Gastroesophageal sphincter (tissue), 4 donors: ENCODE measurements at regions not wholly inside any gene's neighbourhood (a gene's known extent, or its start where the extent isn't known, plus 50 kb on each side); places are given as distances from the start of the nearest gene placed in this dataset.

Experiments
- ATAC-seq: fragments of 150-250 bp; one replicate; pipeline ENCODE4 v1.9.1; 2016; ENCODE audit warnings: mild to moderate bottlenecking, moderate library complexity
- H3K27ac ChIP-seq, 4 donors: fragments of 200-600 bp; sonication (generic) in 3 of 4; 1 replicate in 3 of 4; 2 replicates in 1 of 4; pipeline ENCODE4 v1.5.1; 2016 to 2019
- H3K27me3 ChIP-seq: fragments of 200-600 bp; sonication (generic); one replicate; pipeline ENCODE4 v1.5.1; 2019
- H3K36me3 ChIP-seq, 2 donors: fragments of 200-600 bp; sonication (generic); one replicate each; pipeline ENCODE4 v1.5.1; 2019; ENCODE audit warnings: control low read depth in 1 of 2
- H3K4me1 ChIP-seq, 3 donors: fragments of 200-600 bp; sonication (generic); 1 replicate in 2 of 3; 2 replicates in 1 of 3; pipeline ENCODE4 v1.5.1; 2016 to 2019; ENCODE audit warnings: control low read depth in 2 of 3
- H3K4me3 ChIP-seq, 2 donors: fragments of 200-600 bp; sonication (generic); one replicate each; pipeline ENCODE4 v1.5.1; 2019; ENCODE audit warnings: mild to moderate bottlenecking in 1 of 2, moderate library complexity in 1 of 2
- H3K9me3 ChIP-seq, 3 donors: fragments of 200-600 bp; sonication (generic); one replicate each; pipeline ENCODE4 v1.5.1; 2017 to 2019; ENCODE audit warnings: control low read depth in 2 of 3
- CTCF ChIP-seq, 4 experiments: fragments of 200-600 bp in 2 of 4; fragments of 450-650 bp in 2 of 4; sonication (generic) in 1 of 4; IDR thresholded peaks; one replicate each; pipeline ENCODE4 v1.5.1; 2017 to 2019; ENCODE audit warnings: antibody characterized with exemption in 4 of 4, mild to moderate bottlenecking in 2 of 4, moderate library complexity in 2 of 4
- EP300 ChIP-seq: sonication (generic); formaldehyde crosslinking; IDR thresholded peaks from one replicate; pipeline ENCODE4 v1.6.1; 2017; ENCODE audit warnings: antibody characterized with exemption, mild to moderate bottlenecking
- POLR2A ChIP-seq, 2 donors: fragments of 450-650 bp; IDR thresholded peaks; one replicate each; pipeline ENCODE4 v1.6.1; 2017; ENCODE audit warnings: antibody characterized with exemption in 2 of 2, mild to moderate bottlenecking in 2 of 2, moderate library complexity in 1 of 2
- POLR2AphosphoS5 ChIP-seq: sonication (generic); formaldehyde crosslinking; IDR thresholded peaks from one replicate; pipeline ENCODE4 v1.6.1; 2017; ENCODE audit warnings: antibody characterized with exemption
- WGBS, 2 donors: methylation state at CpG; one replicate each; pipeline ENCODE4 v1.1.5; 2018; ENCODE audit warnings: low coverage in 1 of 2; 5-methylcytosine and 5-hydroxymethylcytosine counted together

GRCh38 chr2:3132466-3132865 is 245.2 kb downstream of the EIPR1 start:
- WGBS, 2 donors = 60 to 70% methylated on average over 2 to 5 of the region's 10 CpGs
- H3K36me3 ChIP-seq = no peaks in the 10 kb centered on the region
- H3K4me1 ChIP-seq = no peaks in the 10 kb centered on the region
- H3K4me3 ChIP-seq = no peak overlapping the region
- no peak for ATAC-seq
- peaks cover 0 to 12% (median 0%) of the 10 kb centered on the region in 3 donors for H3K9me3 ChIP-seq
- no peak for TF ChIP-seq POLR2A (IDR thresholded peaks at IDR 0.05)
- TF ChIP-seq POLR2AphosphoS5 = no peak
- no peak for TF ChIP-seq EP300
- no peak for TF ChIP-seq CTCF (IDR thresholded peaks at IDR 0.05)
- H3K27ac ChIP-seq = no peak overlapping the region
- H3K27me3 ChIP-seq = peaks cover 30% of the 10 kb centered on the region

DNA sequence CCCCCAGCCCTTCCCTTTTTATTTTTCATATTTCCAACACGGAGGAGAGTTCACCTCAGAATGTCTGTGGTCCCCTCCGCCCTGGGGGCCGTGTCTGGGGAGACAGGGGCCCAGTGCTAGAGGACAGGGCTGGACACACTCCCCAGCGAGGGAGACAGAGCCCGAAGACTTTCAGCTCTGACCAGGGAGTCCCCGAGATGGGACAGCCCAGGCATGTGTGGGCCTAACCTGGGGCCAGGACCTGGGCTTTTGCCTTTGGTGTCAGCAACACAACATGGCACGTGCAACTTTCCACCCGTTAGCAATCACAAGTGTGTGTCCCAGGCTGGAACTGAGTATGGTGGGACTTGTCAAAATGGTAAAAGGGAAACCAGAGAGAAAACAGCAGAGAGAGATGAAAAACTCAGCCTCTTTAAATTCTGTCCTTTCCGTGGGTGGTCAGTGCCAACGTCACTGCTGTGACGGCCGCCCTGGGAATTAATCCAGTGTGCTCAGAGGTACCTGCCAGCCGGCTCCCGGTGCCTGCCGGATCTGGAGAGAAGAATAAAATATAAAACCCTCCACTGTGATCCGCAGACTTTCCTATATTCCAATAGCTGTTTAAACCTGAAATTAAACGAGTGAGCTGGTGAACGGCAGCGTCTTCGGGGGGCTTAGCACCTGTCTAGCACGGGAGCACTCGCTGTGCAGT is 245.8 kb downstream of the EIPR1 start:
- peaks cover 0 to 12% (median 0%) of the 10 kb centered on the region in 3 donors for H3K9me3 ChIP-seq
- H3K27me3 ChIP-seq = peaks cover 30% of the 10 kb centered on the region
- H3K4me1 ChIP-seq = no peaks in the 10 kb centered on the region
- H3K27ac ChIP-seq = no peak overlapping the region
- ATAC-seq = no peak
- no peak for TF ChIP-seq CTCF (IDR thresholded peaks at IDR 0.05)
- no peak for TF ChIP-seq EP300
- TF ChIP-seq POLR2A (IDR thresholded peaks at IDR 0.05) = no peak
- TF ChIP-seq POLR2AphosphoS5 = no peak
- no peaks in the 10 kb centered on the region for H3K36me3 ChIP-seq
- H3K4me3 ChIP-seq = no peak overlapping the region
- WGBS, 2 donors = 38 to 50% methylated on average over 12 to 16 of the region's 22 CpGs

GRCh38 chr2:3130889-3131635 is 246.6 kb downstream of the EIPR1 start:
- Histone ChIP-seq H3K4me3 (no peak overlapping the region), H3K27me3 (peaks cover 35% of the 10 kb centered on the region), H3K4me1 (no peaks in the 10 kb centered on the region), H3K9me3 (peaks cover 0 to 12% (median 0%) of the 10 kb centered on the region in 3 donors), H3K27ac (no peak overlapping the region), H3K36me3 (no peaks in the 10 kb centered on the region)
- ATAC-seq = no peak
- TF ChIP-seq POLR2AphosphoS5 (no peak), EP300 (no peak), POLR2A (IDR thresholded peaks at IDR 0.05) (no peak), CTCF (IDR thresholded peaks at IDR 0.05) (no peak)
- WGBS, 2 donors = 37 to 38% methylated on average over 7 to 16 of the region's 19 CpGs

DNA sequence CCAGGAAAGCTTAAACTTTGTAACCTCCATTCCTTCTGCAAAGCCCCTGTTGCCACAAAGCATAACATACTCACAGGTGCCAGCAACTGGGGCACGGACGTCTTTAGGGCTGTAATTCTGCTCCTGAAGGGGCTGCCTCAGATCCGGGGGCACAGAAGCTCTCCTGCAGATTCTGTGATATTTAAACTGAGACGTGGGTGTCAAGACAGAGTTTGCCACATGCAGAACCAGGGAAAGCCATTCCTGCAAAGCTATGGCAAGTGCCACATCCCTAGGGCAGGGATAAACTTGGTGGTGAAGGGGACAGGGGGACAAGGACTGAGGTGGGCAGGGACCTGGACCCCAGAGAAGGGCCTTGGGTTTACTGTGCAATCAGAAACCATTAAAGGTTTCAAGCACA is 247.2 kb downstream of the EIPR1 start:
- 83% methylated on average over 2 of the region's 4 CpGs; no CpG with 5 or more reads in 1 of the 2 donors for WGBS, 2 donors
- TF ChIP-seq EP300 (no peak), CTCF (IDR thresholded peaks at IDR 0.05) (no peak), POLR2AphosphoS5 (no peak), POLR2A (IDR thresholded peaks at IDR 0.05) (no peak)
- Histone ChIP-seq H3K36me3 (no peaks in the 10 kb centered on the region), H3K9me3 (peaks cover 0 to 12% (median 0%) of the 10 kb centered on the region in 3 donors), H3K4me1 (no peaks in the 10 kb centered on the region), H3K27me3 (peaks cover 36% of the 10 kb centered on the region), H3K4me3 (no peak overlapping the region), H3K27ac (no peak overlapping the region)
- ATAC-seq = no peak

DNA sequence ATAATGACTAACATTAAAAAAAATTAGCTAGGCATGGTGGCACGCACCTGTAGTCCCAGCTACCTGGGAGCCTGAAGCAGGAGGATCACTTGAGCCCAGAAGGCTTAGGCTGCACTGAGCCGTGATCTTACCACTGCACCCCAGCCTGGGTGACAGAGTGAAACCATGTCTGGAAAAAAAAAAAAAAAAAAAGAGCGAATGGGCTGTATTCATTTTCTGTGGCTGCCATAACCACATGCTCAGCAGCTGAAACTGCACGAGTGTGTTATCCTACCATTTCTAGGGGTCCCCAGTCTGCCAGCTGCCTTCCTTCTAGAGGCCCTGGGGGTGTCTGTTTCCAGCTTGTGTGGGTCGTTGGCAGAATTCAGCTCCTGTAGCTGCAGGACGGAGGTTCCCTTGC is 247.8 kb downstream of the EIPR1 start:
- WGBS, 2 donors = 66 to 83% methylated on average over 1 to 5 of the region's 6 CpGs
- Histone ChIP-seq H3K4me3 (no peak overlapping the region), H3K36me3 (no peaks in the 10 kb centered on the region), H3K9me3 (peaks cover 0 to 12% (median 0%) of the 10 kb centered on the region in 3 donors), H3K27ac (no peak overlapping the region), H3K4me1 (no peaks in the 10 kb centered on the region), H3K27me3 (peaks cover 36% of the 10 kb centered on the region)
- no peak for TF ChIP-seq POLR2A (IDR thresholded peaks at IDR 0.05)
- no peak for TF ChIP-seq EP300
- no peak for TF ChIP-seq POLR2AphosphoS5
- no peak for TF ChIP-seq CTCF (IDR thresholded peaks at IDR 0.05)
- ATAC-seq = no peak
